Upper lobe of right lung (tissue), 1 donor: ENCODE measurements at regions not wholly inside any gene's neighbourhood (a gene's known extent, or its start where the extent isn't known, plus 50 kb on each side); places are given as distances from the start of the nearest gene placed in this dataset.

ENCODE experiments used
- ATAC-seq: fragments of 200-7000 bp; cut with Tn5 transposase; one replicate; pipeline ENCODE4 v1.9.1; 2020; ENCODE audit warnings: mild to moderate bottlenecking, moderate library complexity
- DNase-seq: peaks from one replicate; pipeline ENCODE4 v3.0.0-alpha.2; 2020
- H3K27ac ChIP-seq: fragments of 200-600 bp; one replicate; pipeline ENCODE4 v1.8.0; 2022
- H3K27me3 ChIP-seq: fragments of 200-600 bp; one replicate; pipeline ENCODE4 v1.8.0; 2022; ENCODE audit warnings: mild to moderate bottlenecking
- H3K36me3 ChIP-seq: fragments of 200-600 bp; one replicate; pipeline ENCODE4 v1.8.0; 2022
- H3K4me1 ChIP-seq: fragments of 200-600 bp; one replicate; pipeline ENCODE4 v1.8.0; 2022
- H3K4me3 ChIP-seq: fragments of 200-600 bp; one replicate; pipeline ENCODE4 v1.8.0; 2022; ENCODE audit warnings: mild to moderate bottlenecking
- H3K9me3 ChIP-seq: fragments of 200-600 bp; one replicate; pipeline ENCODE4 v1.8.0; 2022
- CTCF ChIP-seq: fragments of 200-600 bp; IDR thresholded peaks from one replicate; pipeline ENCODE4 v1.8.0; 2022; ENCODE audit warnings: antibody characterized with exemption
- intact Hi-C: fragments of 100-400 bp; cut with DNase I; formaldehyde crosslinking; loops from one replicate; pipeline ENCODE4 v1.11.0; 2022
- donor health status: DM: no; HTN: yes; CAD: no; lungs with severe emphysema.

- no peaks in the 10 kb centered on the region for H3K36me3 ChIP-seq
- ATAC-seq (no peak), DNase-seq (no peak)
- intact Hi-C loops = no loop called here
- H3K27me3 ChIP-seq = no peaks in the 10 kb centered on the region
- no peak overlapping the region for H3K4me3 ChIP-seq
- TF ChIP-seq CTCF = peak; percentile 17
- no peaks in the 10 kb centered on the region for H3K9me3 ChIP-seq
- no peak overlapping the region for H3K27ac ChIP-seq
- no peaks in the 10 kb centered on the region for H3K4me1 ChIP-seq
These were observed 1000.2 kb downstream of the TDRD15 start for GRCh38 chr2:22124003-22124402.

- no peak for ATAC-seq
- no peak overlapping the region for H3K27ac ChIP-seq
- no peaks in the 10 kb centered on the region for H3K27me3 ChIP-seq
- no peak overlapping the region for H3K4me3 ChIP-seq
- H3K9me3 ChIP-seq = no peaks in the 10 kb centered on the region
- no peak for TF ChIP-seq CTCF
- H3K4me1 ChIP-seq = no peaks in the 10 kb centered on the region
- DNase-seq = no peak
- intact Hi-C loops = no loop called here
- H3K36me3 ChIP-seq = no peaks in the 10 kb centered on the region
These were observed 1002.3 kb downstream of the TDRD15 start for GRCh38 chr2:22126106-22126505.

- no peak for DNase-seq
- H3K4me3 ChIP-seq = no peak overlapping the region
- H3K27ac ChIP-seq = no peak overlapping the region
- no peaks in the 10 kb centered on the region for H3K9me3 ChIP-seq
- H3K36me3 ChIP-seq = no peaks in the 10 kb centered on the region
- ATAC-seq = no peak
- intact Hi-C loops = no loop called here
- H3K27me3 ChIP-seq = no peaks in the 10 kb centered on the region
- no peaks in the 10 kb centered on the region for H3K4me1 ChIP-seq
- TF ChIP-seq CTCF = no peak
These were observed 1003.2 kb downstream of the TDRD15 start for GRCh38 chr2:22126978-22127377.

- H3K4me1 ChIP-seq = no peaks in the 10 kb centered on the region
- no peaks in the 10 kb centered on the region for H3K9me3 ChIP-seq
- H3K27me3 ChIP-seq = no peaks in the 10 kb centered on the region
- H3K27ac ChIP-seq = no peak overlapping the region
- ATAC-seq (no peak), DNase-seq (no peak)
- no peak for TF ChIP-seq CTCF
- intact Hi-C loops = no loop called here
- H3K36me3 ChIP-seq = no peaks in the 10 kb centered on the region
- H3K4me3 ChIP-seq = no peak overlapping the region
These were observed 1010.7 kb downstream of the TDRD15 start for GRCh38 chr2:22134421-22134820.

- Histone ChIP-seq H3K27ac (no peak overlapping the region), H3K36me3 (no peaks in the 10 kb centered on the region), H3K27me3 (no peaks in the 10 kb centered on the region), H3K4me1 (no peaks in the 10 kb centered on the region), H3K9me3 (no peaks in the 10 kb centered on the region), H3K4me3 (no peak overlapping the region)
- intact Hi-C loops = no loop called here
- ATAC-seq = no peak
- no peak for DNase-seq
- no peak for TF ChIP-seq CTCF
These were observed 1012.7 kb downstream of the TDRD15 start for GRCh38 chr2:22136446-22136845.

- Histone ChIP-seq H3K4me1 (no peaks in the 10 kb centered on the region), H3K27ac (no peak overlapping the region), H3K27me3 (no peaks in the 10 kb centered on the region), H3K36me3 (no peaks in the 10 kb centered on the region), H3K9me3 (no peaks in the 10 kb centered on the region), H3K4me3 (no peak overlapping the region)
- DNase-seq (no peak), ATAC-seq (no peak)
- TF ChIP-seq CTCF = no peak
- intact Hi-C loops = no loop called here
These were observed 1020.1 kb downstream of the TDRD15 start for GRCh38 chr2:22143840-22144239.
